GM18498 (cell line): ENCODE measurements at regions not wholly inside any gene's neighbourhood (a gene's known extent, or its start where the extent isn't known, plus 50 kb on each side); places are given as distances from the start of the nearest gene placed in this dataset.

Experiments
- ATAC-seq: cut with Tn5 transposase; IDR thresholded peaks from one replicate; pipeline ENCODE4 v1.9.1; 2021; ENCODE audit warnings: mild to moderate bottlenecking, moderate library complexity; ENCODE audit not compliant: unreplicated experiment

GRCh38 chr12:118689793-118690192 is 291.5 kb upstream of the SRRM4 start:
- ATAC-seq = no peak

GRCh38 chr12:118690506-118690905 is 290.8 kb upstream of the SRRM4 start:
- ATAC-seq = no peak

- ATAC-seq = no peak
Measured at GRCh38 chr12:118694128-118694775, 287.1 kb upstream of the SRRM4 start.

GRCh38 chr12:118704527-118705241 is 276.7 kb upstream of the SRRM4 start:
- ATAC-seq = no peak

- no peak for ATAC-seq
Measured at GRCh38 chr12:118706437-118706836, 274.9 kb upstream of the SRRM4 start.

- ATAC-seq = no peak
Measured at GRCh38 chr12:118709946-118710345, 271.4 kb upstream of the SRRM4 start.

- ATAC-seq = no peak
Measured at GRCh38 chr12:118711185-118711584, 270.2 kb upstream of the SRRM4 start.

GRCh38 chr12:118714051-118714460 is 267.3 kb upstream of the SRRM4 start:
- peak; percentile 62 for ATAC-seq

GRCh38 chr12:118714500-118714899 is 266.8 kb upstream of the SRRM4 start:
- ATAC-seq = no peak

GRCh38 chr12:118715647-118716046 is 265.7 kb upstream of the SRRM4 start:
- ATAC-seq = no peak

- no peak for ATAC-seq
Measured at GRCh38 chr12:118727196-118727978, 254.0 kb upstream of the SRRM4 start.

- ATAC-seq = no peak
Measured at GRCh38 chr12:118727979-118728366, 253.4 kb upstream of the SRRM4 start.

- ATAC-seq = no peak
Measured at GRCh38 chr12:118734266-118734665, 247.1 kb upstream of the SRRM4 start.

GRCh38 chr12:118737985-118738540 is 243.3 kb upstream of the SRRM4 start:
- no peak for ATAC-seq

- ATAC-seq = no peak
Measured at GRCh38 chr12:118741194-118741593, 240.1 kb upstream of the SRRM4 start.

GRCh38 chr12:118742431-118742830 is 238.9 kb upstream of the SRRM4 start:
- no peak for ATAC-seq

- ATAC-seq = no peak
Measured at GRCh38 chr12:118743896-118744700, 237.2 kb upstream of the SRRM4 start.

GRCh38 chr12:118746176-118746575 is 235.2 kb upstream of the SRRM4 start:
- ATAC-seq = no peak

GRCh38 chr12:118746960-118747359 is 234.4 kb upstream of the SRRM4 start:
- no peak for ATAC-seq

- no peak for ATAC-seq
Measured at GRCh38 chr12:118747771-118748170, 233.6 kb upstream of the SRRM4 start.
